ENCODE measurements at regions not wholly inside any gene's neighbourhood (a gene's known extent, or its start where the extent isn't known, plus 50 kb on each side); places are given as distances from the start of the nearest gene placed in this dataset.

DNA sequence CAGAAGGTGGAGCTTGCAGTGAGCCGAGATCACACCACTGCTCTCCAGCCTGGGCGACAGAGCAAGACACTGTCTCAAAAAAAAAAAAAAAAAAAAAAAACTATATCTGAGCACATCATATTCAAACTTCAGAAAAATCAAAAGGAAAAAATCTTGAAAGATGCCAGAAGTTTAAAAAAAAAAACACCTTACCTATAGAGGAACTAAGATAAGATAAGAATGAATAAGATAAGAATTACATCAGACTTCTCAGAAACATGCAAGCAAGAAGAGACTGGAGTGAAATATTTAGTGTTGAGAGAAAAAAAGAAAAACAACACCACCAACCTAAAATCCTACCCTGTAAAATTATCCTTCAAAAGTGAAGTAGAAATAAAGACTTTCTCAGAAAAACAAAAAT, 116.8 kb upstream of the ARID1B start:
- no peak overlapping the region for H3K27ac ChIP-seq
- intact Hi-C loops (cut with DNase I), result no loop called here
- no peaks in the 10 kb centered on the region for H3K9me3 ChIP-seq
- H3K27me3 ChIP-seq, result no peaks in the 10 kb centered on the region
- no peaks in the 10 kb centered on the region for H3K36me3 ChIP-seq
- DNase-seq, result no peak
- WGBS, 2 donors, result 85 to 93% methylated on average over 2 of the region's 2 CpGs
- H3K4me1 ChIP-seq, result peaks cover 0 to 18% (median 15%) of the 10 kb centered on the region in 4 donors
- TF ChIP-seq EP300 (IDR thresholded peaks at IDR 0.05), result no peak
- no peak for TF ChIP-seq POLR2AphosphoS5 (IDR thresholded peaks at IDR 0.05)
- no peak for TF ChIP-seq CTCF (IDR thresholded peaks at IDR 0.05)
- TF ChIP-seq POLR2A (IDR thresholded peaks at IDR 0.05), result no peak
- no peak overlapping the region for H3K4me3 ChIP-seq

DNA sequence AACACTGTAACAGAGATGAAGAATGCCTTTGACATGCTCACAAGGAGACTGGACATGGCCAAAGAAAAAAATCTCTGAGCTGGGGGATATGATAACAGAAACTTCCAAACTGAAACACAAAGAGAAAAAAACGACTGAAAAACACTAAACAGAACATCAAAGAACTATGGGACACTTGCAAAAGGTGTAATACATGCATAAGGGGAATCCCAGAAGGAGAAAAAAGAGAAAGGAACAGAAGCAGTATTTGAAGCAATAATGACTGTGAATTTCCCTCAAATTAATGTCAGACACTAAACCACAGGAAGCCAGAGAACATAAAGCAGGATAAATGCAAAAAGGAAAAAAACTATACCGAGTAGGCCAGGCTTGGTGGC, 117.4 kb upstream of the ARID1B start:
- intact Hi-C loops (cut with DNase I), result no loop called here
- no peak overlapping the region for H3K27ac ChIP-seq
- TF ChIP-seq POLR2A (IDR thresholded peaks at IDR 0.05) (no peak), POLR2AphosphoS5 (IDR thresholded peaks at IDR 0.05) (no peak), CTCF (IDR thresholded peaks at IDR 0.05) (no peak), EP300 (IDR thresholded peaks at IDR 0.05) (no peak)
- H3K4me1 ChIP-seq, result peaks cover 0 to 18% (median 15%) of the 10 kb centered on the region in 4 donors
- WGBS, 2 donors, result 63 to 64% methylated on average over 2 of the region's 2 CpGs
- H3K9me3 ChIP-seq, result no peaks in the 10 kb centered on the region
- no peaks in the 10 kb centered on the region for H3K36me3 ChIP-seq
- H3K27me3 ChIP-seq, result no peaks in the 10 kb centered on the region
- DNase-seq, result no peak
- H3K4me3 ChIP-seq, result no peak overlapping the region

DNA sequence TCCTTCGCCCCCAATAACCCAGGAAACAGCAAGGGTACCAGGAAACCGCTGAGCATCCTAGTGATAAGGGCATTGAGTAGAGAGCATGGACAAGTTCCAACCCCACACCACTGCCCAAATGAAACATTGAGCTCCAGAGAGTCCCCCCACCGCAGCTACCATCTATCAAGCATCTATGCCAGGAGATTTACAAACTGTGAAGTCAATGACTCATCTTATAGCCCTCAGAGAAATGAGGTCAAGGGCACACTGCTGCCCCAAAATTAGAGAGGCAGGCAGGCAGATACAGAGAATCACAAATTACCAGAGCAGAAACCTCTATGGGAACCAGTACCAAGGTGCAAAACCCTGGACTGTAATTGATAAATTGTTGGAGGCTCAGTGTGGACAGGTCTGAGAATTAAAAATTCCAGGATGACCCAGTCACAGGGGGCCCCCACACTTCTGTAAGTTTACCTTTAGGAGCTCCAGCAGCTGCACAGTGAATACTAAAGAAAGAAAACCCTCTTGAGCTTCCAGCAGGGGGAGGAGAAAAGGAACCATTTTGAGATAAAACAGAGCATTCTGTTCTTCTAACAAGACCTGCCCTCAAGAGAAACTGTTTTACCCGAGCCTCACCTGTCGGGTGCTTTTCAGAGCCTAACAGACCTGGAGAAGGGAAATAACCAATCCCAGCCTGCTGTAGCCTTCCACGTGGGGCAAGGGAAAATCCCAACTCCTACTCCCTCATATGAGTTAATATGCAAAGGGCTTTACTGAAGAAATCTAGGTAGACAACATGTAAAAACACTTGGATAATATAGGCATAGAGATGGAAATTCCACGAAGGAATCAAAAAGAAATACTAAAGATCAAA, 118.0 kb upstream of the ARID1B start:
- Histone ChIP-seq H3K9me3 (no peaks in the 10 kb centered on the region), H3K27me3 (no peaks in the 10 kb centered on the region), H3K4me3 (no peak overlapping the region), H3K4me1 (peaks cover 0 to 18% (median 15%) of the 10 kb centered on the region in 4 donors), H3K27ac (no peak overlapping the region), H3K36me3 (no peaks in the 10 kb centered on the region)
- intact Hi-C loops (cut with DNase I), result no loop called here
- no peak for DNase-seq
- TF ChIP-seq CTCF (IDR thresholded peaks at IDR 0.05) (no peak), POLR2A (IDR thresholded peaks at IDR 0.05) (no peak), EP300 (IDR thresholded peaks at IDR 0.05) (no peak), POLR2AphosphoS5 (IDR thresholded peaks at IDR 0.05) (no peak)
- WGBS, 2 donors, result 79 to 85% methylated on average over 7 of the region's 7 CpGs

- intact Hi-C loops (cut with DNase I), result no loop called here
- 72 to 78% methylated on average over 12 of the region's 12 CpGs for WGBS, 2 donors
- Histone ChIP-seq H3K9me3 (no peaks in the 10 kb centered on the region), H3K4me1 (peaks cover 0 to 18% (median 15%) of the 10 kb centered on the region in 4 donors), H3K4me3 (peak overlapping the region in 1 of 4 donors; percentile 15), H3K27ac (peak overlapping the region in 1 of 4 donors; percentile 39), H3K27me3 (no peaks in the 10 kb centered on the region), H3K36me3 (no peaks in the 10 kb centered on the region)
- DNase-seq, result peak; percentile 68
- TF ChIP-seq POLR2AphosphoS5 (IDR thresholded peaks at IDR 0.05) (peak in 3 of 4 donors; percentile 7 to 49 (median 21)), CTCF (IDR thresholded peaks at IDR 0.05) (no peak), EP300 (IDR thresholded peaks at IDR 0.05) (peak in 1 of 4 donors; percentile 69), POLR2A (IDR thresholded peaks at IDR 0.05) (no peak)
Measured at GRCh38 chr6:156658186-156658965, 118.8 kb upstream of the ARID1B start.

All from sigmoid colon (tissue), 6 donors.